NCI-H460 (cell line): ENCODE measurements at regions not wholly inside any gene's neighbourhood (a gene's known extent, or its start where the extent isn't known, plus 50 kb on each side); places are given as distances from the start of the nearest gene placed in this dataset.
"Not testable (repeated sequence)": the region's sequence is repeated elsewhere in the genome, so short reads cannot be mapped to it uniquely, and the experiment has no call there.

Experiments
- DNase-seq: peaks from one replicate; pipeline ENCODE4 v3.0.0-alpha.2; 2016; ENCODE audit warnings: low read depth; ENCODE audit errors: extremely low read depth
- small RNA-seq, 2 experiments: library from RNA; depleted of rRNA; stranded (forward); fragments of <200 nt; gene quantifications; one replicate each; pipeline ENCODE3, GENCODE V24; 2014

GRCh38 chr10:28481346-28481745, 51.6 kb upstream of the WAC start:
- DNase-seq, result not testable (repeated sequence)

- no peak for DNase-seq
Measured at GRCh38 chr10:28481968-28482367, 51.0 kb upstream of the WAC start.

Small RNA genes lying in the stretch of these regions (small RNA-seq; reads per million reads assigned to genes)
- gene RF00012, result 0 to 0.12 reads per million in 2 experiments
